Fibroblast of skin of scalp (primary cell): ENCODE measurements at regions not wholly inside any gene's neighbourhood (a gene's known extent, or its start where the extent isn't known, plus 50 kb on each side); places are given as distances from the start of the nearest gene placed in this dataset.
"Not testable (repeated sequence)": the region's sequence is repeated elsewhere in the genome, so short reads cannot be mapped to it uniquely, and the experiment has no call there.

ENCODE experiments used
- DNase-seq: peaks from one replicate; pipeline ENCODE4 v3.0.0-alpha.2; 2013

DNA sequence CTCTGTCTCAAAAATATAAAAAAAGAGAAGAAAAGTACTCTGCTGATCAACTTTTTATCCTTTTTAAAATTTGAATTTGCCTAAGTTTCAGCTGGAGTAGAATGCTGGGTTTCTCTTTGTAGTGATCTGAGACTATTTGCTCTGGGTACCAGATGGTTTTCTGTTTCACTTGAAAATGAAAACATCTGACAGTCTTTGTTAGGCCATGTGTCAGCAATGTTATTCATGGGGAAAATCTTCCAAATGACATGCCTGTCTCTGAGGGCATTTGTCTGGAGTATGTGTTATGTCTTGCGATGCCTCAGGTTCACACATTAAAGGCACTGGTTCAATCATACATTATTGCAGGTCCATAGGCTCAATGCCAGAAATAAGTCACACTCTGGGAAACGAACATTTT lies 175.3 kb upstream of the TMEM229A start:
- DNase-seq = no peak

DNA sequence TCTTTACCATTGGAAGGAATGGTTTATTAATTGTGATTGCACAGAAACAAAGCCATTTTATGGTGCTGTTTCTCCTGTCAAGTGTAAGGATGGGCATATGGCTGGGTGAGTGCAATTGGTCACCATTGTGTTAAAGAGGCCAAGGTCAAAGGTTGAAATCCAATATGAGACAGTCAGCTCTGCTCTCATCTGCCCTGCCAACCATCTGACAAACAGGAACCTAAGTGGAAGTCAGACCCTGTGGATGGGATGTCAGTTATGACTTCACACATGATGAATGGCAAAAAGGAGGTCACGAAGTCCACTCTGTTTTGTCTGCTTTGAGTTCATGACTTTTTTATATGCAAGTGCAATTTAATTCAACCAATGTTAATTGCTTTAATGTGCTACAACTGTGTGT lies 172.7 kb upstream of the TMEM229A start:
- DNase-seq = no peak

DNA sequence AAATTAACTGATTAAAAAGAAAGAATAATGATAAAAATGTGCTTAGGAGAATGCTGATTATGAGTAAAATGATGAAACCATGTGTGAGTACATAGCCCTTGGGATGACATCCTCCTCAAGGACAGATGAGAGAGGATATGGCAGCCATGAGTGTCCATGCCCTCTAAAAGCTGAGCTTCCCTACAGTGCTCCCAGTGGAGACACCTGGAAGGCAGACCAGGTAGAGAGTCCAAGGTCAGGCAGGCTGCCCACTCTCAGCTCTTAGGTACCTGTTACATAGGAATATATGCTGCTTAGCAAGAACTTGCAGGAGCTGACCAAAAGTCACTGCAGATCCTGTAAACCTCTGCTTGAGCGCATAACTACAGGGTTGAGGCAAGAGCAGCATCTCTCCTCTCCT lies 169.7 kb upstream of the TMEM229A start:
- DNase-seq = no peak

DNA sequence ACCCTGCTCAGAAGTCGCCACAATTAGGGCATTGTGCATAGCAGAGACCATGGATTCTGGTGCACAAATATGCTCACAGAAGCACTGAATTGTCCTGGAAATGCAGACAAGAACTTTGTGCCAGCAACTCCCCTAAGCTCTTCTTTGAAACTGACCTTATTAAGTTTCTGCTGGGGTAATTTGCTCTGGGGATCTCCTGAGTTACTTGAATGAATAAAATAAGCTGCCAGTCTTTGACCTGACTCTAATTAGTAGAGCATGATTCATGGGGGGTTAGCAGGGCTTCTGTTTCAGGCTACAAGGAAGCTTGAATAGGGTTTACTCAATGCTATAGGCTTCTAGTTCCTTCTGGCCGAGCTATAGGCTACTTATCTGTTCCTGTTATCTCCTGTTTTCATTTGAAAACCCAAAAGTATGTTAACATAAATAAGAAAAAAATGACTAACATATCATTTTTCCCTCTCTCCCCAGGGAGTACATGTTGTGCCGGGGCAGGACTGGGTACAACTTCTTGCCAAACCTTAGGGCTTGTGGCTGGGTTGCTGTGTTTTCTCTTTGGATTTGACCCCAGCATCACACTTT lies 169.0 kb upstream of the TMEM229A start:
- peak; percentile 0 for DNase-seq

DNA sequence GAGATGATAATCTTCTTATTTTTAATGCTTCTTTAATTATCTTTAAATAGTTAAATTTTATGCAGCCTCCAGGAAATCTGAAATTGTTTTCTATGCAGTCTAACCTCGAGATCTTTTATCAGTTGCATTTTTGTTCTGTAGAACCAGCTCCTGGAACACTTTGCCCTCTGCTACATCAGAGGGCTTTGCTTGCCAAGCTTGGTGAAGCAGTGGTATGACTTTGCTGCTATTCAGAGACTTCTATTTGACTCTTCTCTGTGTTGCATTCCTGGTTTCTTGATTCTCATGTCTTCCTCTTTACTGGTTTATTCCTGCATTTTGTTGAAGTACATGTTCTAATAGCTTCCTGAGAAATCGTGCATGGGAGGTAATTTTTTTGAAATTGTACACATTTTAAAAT lies 163.7 kb upstream of the TMEM229A start:
- no peak for DNase-seq

DNA sequence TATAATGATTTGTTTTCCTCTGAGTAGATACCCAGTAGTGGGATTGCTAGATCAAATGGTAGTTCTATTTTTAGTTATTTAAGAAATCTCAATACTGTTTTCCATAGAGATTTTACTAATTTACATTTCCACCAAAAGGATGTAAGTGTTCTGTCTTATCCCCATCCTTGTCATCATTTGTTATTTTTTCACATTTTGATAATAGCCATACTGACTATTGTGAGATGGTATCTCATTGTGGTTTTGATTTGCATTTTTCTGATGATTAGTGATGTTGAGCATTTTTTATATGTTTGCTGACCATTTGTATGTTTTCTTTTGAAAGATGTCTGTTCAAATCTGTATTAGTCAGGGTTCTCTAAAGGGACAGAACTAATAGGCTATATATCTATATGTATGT lies 160.0 kb upstream of the TMEM229A start:
- no peak for DNase-seq

DNA sequence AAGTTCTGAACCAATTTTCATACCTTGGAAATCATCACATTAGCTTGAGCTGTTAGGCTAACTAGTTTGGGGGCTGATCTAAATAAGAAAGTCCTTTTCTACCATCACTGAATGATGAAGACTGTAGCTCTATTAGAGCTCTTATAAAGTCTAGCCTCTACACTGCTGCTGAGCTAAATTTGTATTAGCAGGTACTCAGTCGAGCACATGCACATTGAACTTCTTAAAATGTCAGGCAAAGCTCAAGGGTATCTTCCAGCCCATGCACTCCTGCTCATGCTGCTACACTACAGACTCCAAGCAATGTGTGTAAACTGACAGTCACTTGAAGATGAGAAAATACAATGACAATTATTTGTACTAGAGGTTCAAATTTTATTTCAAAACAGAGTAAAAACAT lies 158.8 kb upstream of the TMEM229A start:
- no peak for DNase-seq

DNA sequence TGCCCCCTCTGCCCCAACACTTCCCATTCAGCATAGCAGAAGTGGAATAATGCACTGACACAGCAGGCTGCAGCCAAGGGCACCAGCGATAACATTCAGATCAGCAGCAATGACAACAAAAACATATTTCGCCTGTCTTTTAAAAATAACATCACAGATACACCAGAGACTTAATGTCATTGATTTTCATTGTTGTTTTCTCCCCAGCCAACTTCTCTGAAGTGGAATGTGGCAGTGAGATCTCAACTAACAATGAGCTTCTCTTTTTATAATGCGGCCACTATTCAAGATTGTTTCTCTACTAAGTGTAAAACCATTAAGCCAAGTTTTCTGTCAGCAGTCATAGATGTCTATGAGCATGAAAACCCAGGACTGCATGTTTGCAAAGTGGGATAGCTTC lies 158.2 kb upstream of the TMEM229A start:
- no peak for DNase-seq

DNA sequence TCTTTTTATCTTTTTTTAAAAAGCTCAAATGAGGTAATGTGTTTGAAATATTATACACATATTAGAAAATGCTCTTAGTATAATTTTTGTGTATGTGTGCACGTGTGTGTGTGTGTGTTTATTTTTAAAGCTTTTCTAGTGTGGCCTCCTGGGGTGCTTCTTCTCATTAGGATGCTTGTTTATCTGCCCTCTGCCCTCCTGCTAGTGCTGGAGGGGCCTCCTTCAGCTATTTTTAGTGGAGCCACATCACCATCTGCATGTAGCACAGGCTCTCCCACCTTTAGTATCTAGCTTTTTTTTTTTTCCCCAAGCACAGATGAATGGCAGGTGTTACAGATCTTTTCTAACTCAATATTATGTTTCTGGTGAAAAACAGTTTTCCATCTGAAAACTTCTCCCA lies 155.7 kb upstream of the TMEM229A start:
- no peak for DNase-seq

DNA sequence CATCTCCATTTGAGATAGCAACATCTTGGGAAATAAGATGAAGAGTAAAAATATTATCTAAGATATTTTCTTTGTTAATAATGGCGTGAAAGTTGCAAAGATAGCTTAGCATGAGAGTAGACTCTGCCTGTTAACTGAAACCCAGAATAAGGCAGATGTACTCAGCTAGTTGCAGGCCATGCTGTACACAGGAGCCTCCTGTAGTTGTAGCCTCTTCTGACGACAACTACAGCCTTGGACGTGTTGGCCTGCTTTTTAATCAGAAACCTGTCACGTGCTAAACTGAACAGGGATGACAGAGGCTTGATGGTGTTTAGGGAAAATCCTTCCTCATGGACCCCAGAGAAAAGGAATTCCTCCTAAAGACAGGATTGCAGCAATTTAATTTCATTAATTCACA lies 155.1 kb upstream of the TMEM229A start:
- DNase-seq = no peak

DNA sequence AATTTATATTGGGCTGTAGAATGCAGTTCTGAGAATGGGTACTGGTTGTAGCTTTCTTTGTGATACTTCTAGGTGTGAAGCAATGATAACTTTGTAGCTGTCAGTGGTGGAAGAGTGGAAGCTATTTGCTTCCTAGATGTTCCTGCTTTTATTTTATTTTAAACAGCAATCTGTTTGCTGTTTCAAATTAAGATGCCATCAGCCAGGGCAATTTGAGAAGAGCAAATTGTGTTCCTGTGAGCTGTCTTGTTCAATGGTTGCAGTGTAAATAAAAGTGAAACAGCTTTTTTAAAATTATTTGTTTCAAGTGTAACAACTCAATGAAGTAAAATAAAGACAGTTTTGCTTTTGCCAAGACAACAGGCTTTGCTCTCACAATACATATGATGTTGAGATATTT lies 150.8 kb upstream of the TMEM229A start:
- no peak for DNase-seq

DNA sequence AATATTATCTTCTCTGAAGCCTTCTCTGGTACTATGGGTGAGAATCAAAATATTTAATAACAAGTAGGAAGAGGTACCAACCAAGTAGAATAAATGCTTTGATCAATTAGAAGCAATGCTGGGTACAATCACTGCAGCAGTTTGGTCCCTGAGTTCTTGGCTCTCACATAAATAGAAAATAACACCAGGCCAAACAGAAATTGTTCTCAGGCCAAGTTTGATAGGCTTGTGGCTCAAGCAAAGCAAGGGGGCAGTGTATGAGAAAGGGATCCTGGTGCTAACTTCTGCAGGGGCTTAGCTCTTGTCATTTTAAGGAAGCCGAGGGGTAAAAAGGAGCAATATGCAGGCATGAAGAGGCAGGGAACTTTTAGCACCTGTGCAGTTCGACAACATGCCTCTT lies 146.8 kb upstream of the TMEM229A start:
- no peak for DNase-seq

DNA sequence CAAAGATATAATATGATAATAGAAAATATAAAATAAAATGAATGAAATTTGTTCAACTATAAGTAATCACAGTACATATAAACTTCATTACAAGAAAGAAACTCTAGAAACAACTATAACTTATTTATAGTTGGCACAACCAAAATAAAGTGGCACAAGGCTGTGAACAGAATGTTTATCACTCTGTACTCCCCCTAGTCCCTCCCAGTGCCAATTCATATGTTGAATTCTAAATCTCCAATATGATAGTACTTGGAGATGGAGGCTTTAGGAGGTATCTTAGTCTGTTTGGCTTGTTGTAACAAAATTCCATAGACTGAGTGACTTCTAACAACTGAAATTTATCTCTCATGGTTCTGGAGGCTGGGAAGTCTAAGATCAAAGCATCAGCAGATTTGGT lies 145.0 kb upstream of the TMEM229A start:
- no peak for DNase-seq

DNA sequence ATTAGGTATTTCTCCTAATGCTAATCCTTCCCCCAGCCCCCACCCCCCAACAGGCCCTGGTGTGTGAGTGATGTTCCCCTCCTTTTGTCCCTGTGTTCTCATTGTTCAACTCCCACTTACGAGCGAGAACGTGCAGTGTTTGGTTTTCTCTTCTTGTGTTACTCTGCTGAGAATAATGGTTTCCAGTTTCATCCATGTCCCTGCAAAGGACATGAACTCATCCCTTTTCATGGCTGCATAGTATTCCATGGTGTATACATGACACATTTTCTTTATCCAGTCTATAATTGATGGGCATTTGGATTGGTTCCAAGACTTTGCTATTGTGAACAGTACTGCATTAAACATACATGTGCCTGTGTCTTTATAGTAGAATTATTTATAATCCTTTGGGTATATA lies 138.9 kb upstream of the TMEM229A start:
- DNase-seq = not testable (repeated sequence)

DNA sequence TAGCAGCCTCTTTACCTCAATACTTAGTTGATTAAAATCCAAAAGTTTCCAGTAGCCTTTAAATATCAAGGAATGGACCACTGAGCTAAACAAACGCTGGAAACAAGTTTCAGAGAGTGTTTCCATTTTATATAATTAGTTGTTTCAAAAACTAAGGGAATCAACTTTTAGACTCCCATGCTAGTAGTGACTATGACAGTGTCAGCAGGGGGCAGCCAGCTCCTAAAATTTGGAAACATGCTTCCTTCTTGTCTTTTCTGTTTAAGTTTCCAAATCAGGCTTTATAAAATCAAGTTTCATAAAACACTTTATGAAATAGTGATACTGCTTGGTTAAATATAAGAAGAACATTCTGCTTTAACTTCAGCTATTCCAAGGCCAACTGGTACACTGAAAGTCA lies 138.2 kb upstream of the TMEM229A start:
- DNase-seq = no peak

DNA sequence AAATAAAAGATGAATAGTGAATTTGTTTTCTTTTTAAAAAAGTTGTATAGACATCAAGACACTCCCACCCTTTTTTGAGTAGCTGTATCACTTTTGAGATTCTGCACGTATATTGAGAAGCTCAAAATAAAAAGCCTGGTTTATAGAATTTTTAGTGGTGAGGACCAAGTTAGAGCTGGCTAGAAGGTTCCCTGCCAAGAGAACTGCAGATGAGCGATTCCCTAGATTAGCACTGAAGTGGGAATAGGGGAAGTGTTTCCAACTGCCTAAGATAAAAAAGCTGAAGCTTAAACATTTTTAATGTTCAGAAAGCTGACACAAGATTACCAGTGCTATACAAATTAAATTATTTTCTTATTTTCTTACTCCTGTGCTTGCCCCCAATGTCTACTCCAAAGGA lies 135.7 kb upstream of the TMEM229A start:
- no peak for DNase-seq

DNA sequence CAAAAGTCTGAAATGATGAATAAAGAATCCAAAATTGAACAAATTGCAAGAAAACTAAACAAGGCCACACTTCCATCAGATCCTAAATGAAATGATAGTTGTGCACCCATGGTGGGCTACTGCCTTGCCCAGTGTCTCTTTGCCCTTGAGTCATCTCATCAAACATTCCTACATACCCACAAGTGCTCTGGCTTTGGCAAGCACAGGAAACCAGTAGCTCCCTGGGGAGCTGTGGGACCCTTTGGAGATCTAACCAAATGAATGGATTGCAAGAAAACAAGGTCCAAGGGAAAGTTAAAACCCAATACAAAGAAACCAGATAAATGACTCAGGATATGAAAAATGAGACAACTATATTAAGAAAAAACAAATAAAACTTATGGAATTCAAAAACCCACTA lies 129.8 kb upstream of the TMEM229A start:
- DNase-seq = peak; percentile 79

DNA sequence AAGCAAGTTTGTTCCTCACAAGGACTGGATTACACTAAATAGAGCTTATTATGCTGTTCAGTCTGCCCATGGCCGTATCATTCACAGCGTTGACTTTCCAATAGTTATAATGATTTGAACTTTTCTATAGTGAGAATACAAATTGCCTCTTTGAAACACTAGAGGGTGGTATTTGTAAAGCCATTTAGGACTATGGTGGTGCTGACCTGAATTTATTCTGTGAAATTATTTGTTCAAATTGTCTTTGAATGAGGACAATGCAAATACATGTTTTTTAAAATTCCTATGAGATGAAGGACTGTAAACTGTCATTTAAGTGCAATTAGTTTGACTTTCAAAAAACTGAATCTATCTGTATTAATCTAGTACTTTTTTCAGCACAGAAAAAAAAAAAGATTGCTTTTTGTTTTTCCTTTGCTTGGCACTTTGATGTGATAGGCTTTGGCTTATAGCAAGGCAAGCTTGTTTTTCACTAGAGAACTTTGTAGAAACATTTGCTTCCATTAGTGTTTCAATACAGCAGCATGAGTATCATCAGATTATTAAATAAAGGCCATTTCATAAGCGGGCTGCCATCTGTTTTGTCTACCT lies 122.7 kb upstream of the TMEM229A start:
- DNase-seq = peak; percentile 13

DNA sequence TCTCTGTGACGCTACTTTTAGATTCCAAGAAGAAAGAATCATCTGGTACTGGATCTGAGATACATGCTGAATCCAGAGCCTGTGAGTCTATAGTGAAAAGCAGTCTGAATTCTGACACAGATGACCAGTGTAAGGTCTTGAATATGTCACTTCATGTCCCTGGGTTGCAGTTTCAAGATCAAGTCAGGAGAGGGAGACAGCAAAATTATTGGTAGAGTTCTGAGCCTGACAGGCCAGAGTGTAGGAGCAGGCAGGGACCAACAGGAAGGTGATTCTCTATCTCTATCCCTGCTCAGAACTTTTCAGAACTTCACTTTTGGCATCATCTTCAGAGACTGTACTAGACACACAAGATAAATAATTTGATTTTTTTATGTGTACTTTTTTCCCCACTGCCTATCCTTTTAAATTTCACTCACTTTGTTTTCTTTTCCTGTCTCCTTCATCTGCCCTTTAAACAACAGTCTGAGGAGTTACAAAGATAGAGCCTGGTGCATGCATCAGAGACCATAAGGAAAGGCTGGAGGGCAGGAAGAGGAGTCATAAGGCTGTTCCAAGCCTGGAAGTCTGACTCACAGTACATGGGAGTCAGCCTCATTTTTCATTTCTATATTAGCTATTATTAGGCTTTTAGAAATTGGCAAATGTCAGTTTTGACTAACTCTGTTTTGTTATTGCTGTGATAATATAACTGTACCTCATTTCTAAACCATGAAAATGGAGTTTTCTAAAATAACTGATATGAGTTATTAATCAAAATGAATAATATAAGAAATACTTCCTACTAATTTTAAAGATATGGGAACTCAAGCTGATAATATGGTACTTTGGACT lies 120.2 kb upstream of the TMEM229A start:
- peak; percentile 22 for DNase-seq

DNA sequence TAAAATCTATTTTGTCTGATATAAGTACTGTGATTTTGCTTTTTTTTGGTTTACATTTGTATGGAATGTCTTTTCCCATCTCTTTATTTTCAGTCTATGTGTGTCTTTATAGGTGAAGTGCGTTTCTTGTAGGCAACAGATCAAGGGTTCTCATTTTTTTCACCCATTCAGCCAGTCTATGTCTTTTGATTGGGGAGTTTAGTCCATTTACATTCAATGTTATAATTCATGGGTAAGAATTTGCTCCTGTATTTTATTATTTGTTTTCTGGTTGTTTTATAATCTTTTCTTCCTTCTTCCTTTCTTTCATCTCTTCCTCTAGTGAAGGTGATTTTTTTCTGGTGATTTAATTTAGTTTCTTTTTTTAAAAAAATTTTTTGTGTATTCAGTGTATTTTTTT lies 104.8 kb upstream of the TMEM229A start:
- no peak for DNase-seq

DNA sequence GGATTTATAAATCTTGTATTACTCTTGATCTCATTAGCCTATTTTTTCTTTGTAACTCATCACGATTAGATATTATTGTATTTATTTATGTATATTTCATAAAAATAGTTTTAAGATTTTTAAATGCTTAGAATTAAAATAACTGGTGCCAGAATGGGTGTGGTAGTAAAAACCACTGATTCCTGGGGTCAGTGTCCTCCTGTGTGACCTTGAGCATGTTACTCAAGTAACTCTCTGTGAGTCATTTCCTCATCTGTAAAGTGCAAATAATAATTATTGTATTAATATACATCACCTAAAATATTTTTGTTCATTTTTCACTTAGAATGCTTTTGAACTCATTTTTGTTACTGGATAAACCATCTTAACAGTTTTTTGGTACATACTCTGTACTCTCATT lies 91.3 kb upstream of the TMEM229A start:
- no peak for DNase-seq

DNA sequence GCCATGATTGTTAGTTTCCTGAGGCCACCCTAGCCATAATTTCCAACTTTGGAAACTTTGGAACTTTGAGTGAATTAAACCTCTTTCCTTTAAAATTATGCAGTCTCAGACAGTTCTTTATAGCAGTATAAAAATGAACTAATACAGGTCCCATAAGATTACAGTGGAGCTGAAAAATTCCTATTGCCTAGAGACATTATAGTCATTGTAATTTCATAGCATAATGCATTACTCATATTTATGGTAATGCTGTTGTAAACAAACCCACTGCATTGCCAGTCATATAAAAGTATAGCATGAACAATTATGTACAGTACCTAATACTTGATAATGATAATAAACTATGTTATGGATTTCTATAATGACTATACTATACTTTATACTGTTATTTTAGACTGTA lies 88.0 kb upstream of the TMEM229A start:
- DNase-seq = no peak

DNA sequence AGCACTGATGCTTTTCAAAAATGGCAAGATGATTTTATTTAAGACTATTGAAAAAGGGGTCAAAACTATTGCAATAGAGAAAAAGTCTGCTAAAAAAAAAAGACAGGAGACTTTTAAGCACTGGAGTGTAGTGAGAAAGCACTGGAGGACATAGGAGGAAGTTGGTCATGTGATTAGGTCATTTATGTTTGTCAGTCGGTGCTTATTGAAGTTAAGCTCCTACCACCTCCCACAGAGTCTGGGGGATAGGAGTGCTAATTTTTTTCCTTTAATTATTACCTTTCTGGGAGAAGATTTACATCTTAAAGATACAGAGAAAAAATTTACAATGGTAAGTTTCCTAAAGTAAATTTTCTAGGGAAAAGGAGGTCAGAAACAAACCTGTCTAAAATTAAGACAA lies 80.2 kb upstream of the TMEM229A start:
- no peak for DNase-seq

DNA sequence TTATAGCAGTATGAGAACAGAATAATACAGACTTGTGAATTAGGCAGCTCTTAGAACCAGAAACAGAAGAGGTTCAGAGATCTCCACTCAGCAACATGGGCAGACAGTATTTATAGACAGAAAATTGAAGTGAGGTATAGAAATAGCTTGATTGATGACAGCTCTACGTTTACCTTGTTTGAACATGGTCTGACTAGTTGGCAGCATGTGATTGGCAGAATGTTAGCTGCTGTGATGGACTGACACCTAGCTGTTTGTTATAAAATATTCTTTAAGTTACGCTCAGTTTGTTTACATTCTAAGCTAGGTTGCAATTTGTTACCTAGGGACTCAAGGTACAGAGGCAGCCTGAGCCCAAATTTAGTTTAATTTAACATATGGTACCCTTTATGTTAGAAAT lies 73.7 kb upstream of the TMEM229A start:
- DNase-seq = no peak
